ENCODE measurements at regions not wholly inside any gene's neighbourhood (a gene's known extent, or its start where the extent isn't known, plus 50 kb on each side); places are given as distances from the start of the nearest gene placed in this dataset.

DNA sequence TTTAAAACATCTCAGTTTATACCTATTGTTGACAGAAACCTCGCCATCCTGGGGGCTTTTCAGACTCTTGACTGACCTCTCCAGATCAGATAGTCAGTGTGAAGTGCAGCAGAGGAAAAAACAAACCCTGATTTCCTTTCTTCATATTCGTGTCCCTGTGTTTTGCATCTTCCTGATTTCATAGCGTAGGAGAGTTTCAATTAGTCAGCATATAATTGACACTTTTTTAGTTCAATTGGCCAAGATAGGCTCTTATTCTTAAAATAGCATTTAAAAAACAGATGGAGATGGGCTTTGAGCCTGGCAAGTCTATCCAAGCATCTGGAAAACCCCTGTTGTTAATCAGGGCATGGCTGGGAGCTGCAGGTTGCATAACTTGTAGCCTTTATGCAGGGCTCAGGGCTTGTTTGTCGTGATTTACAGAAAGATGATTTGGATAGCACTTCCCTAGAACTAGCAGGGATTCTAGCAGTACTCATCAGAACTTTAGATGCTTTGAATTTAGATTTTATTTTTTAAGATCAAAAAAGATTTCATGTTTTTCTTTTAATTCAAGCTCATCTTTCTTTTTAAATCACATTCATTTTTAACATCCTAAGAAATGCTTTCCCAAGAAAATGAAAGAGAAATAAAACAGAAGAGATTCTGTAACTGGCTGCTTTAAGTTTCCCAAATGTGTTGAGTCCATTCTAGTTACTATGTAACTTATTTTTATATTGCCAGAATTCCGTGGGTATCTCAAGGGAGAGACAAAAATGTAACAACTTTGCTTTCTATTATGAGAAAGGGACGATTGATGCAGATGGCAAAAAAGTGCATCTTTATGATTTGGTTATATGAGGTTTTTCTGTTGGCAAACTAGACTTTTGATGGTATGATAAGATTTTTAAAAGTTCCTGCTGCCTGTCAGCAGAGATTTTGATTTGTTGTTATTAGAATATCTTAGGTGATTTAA lies 270.8 kb upstream of the FZD8 start:
- DNase-seq: no peak

DNA sequence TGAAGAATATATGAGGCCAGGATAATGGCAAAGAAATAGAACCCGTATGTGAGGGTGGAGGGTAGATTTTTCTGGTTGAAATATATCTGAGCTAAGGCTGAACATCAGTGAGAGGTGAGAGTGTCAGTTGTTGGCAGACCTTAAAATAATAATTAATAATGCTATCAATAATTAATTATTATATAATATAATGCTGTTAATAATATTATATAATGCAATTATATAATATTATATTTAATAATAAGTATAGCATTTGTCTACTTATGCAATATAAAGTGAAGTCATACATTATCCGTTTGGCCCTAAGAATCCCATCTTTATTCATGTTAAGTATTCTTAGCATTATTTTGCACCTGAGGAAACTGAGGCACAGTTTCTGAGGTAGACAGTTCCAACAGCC lies 269.9 kb upstream of the FZD8 start:
- DNase-seq: no peak

DNA sequence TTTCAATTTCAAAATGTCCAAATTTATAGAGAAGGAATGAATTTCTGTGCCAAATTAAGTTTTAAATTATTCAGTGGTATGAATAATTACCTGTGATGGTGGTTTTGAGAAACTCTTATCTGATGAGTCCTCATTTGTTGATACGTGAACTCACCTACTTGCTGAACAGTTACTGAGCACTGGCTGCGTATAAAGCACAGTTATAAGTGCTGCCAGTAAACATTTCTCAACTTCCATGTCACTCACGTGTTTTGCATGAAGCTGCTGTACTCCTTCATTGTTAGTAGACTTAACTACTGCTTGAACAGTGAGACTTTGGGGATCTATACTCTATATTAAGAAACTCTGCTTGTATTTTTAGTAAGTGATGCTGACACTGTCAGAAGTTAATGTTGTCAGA lies 269.1 kb upstream of the FZD8 start:
- DNase-seq: no peak

DNA sequence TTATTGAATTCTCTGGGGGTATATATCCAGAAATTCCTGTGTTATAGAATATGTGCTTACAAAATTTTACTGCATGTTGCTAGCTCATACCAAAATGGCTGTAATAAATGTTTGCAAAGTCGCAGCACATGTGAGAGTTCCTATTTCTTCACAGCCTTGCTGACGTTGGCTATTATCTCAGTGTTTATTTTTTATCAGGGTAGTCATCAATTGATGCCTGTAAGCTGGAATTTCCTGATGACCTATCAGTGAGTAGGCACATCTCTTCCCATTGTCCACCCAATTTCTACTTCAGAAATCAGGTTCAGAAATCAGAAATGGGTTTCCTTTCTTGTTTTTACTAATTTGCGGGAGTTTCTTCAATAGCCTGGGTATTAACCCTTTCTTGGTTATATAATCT lies 268.1 kb upstream of the FZD8 start:
- DNase-seq: no peak

DNA sequence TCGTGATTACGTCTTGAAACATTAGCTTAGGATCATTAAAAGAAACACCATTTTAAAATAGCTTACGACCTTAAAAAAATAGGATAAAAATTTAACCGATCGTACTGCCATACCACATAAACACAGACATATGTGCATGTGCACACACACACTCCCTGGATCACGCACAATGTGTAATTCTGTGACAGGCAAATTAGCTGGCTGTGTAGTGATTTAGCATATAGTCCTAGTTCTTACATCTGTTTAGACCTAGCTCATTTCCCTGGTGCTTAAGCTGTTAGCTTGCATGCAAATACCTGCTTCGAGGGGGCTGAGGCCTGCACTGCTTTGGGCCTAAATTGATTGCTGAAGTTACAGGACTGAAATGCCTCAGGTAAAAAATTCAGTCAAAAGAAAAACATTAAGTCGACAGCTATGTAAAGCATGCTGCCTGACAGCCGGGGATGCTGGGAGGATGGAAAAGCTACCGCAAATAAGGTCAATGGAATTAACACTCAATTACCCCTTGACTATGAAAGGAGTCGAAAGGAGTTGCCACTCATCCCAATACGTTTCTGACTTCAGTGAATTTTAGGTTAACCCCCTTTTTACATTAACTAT lies 267.1 kb upstream of the FZD8 start:
- DNase-seq: no peak

DNA sequence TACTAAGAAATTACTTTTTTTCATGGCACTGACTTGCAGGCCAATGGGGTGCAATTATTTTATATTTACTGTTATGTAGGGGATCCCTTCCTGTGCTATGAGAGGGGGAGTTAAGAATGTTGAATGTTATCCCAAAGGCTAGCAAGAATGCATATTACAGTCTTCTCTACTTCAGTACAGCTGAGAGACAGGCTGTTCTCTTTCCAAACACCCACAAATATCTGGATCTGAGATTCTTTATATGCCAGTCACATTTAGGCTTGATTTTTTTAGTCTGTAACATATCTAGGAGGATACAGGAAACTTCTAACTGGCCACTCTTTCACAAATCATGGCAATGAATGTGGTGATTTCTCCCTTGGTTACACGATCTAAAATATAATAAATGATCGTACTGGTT lies 266.4 kb upstream of the FZD8 start:
- no peak for DNase-seq

DNA sequence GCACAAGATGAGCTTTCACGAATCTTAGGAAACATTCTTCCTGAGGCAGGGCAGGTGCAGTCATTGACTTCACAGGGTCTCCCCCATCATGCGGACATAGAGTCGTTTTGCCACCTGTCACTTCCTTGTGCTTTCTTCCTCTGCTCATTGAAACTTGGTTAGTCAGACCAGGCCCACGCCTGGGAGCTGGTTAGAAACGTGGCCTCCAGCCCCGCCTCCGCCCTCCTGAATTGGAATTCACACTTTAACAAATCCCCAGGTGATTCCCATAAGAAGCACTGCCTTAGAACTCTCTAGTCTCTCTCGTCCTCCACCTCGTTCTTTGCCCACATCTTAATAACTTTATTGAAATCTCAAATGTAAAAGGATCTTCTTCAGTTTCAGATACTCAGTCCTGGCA lies 265.5 kb upstream of the FZD8 start:
- no peak for DNase-seq

DNA sequence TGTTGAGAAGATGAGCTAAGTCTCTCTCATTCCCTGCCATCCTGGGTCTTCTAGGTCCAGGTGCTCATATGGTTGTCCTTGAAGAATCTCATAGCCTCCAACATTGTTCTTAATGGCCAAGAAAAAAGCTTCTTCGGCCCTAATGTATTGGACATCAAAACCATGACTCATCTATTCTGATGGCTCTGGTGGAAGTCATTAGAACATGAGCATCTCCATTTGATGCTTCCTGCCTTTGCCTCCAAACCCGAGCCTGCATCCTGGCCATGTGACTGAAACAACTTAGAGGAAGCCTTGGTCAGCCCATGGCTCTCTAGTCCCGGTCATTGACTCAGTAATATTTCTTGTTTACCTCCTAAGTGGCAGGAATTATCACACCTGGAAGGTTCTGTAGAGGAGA lies 264.1 kb upstream of the FZD8 start:
- no peak for DNase-seq

DNA sequence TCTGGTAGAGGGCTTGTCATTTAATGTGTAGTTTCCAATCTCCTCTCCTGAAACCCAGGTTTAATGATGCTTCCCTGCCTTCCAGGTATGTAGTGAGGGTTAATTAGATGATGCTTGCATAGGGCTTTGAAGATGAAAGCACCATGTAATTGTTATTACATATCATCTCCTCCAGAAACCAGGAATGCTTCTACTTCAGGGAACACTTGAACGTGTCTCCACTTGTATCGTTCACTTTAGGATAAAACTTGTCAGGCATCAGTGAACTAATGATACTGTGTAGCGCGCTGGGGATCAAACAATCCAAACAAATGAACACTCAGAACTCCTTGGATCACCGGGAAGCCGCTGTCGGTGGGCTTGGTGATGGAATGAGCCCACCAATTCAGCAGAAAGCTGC lies 260.9 kb upstream of the FZD8 start:
- DNase-seq: no peak

DNA sequence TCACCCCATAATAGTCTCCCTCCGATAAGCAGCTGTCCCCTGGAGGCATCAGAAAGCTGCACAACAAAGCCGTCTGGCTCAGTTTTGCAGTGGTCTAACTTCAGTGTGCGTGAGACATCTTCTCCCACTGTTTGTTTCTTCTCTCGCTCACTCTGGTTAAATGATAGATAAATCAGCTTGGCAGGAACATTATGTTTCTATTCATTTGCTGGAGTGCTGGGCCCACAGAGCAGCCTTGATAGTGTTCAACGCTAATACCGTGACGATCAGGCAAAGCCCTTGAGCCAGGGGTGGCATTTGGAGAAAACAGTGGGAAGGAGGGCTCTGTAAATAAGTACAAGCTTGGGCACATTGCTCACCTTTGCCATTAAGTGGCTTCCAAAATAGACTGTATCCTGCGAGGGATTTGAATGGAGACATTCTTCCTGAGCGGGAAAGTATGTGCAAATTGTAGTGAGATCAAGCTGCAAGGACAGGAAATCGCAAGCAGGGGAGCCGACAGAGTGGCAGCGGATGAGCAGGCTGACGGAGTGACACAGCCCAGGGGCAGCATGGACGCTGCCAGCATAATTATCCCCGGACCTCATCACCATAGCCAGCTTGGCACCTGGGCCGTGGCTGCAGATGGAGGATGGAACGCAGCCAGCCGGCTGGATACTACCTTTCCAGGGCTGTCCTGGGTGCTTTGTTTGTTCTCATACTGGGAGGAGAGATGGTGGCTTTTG lies 256.8 kb upstream of the FZD8 start:
- no peak for DNase-seq

DNA sequence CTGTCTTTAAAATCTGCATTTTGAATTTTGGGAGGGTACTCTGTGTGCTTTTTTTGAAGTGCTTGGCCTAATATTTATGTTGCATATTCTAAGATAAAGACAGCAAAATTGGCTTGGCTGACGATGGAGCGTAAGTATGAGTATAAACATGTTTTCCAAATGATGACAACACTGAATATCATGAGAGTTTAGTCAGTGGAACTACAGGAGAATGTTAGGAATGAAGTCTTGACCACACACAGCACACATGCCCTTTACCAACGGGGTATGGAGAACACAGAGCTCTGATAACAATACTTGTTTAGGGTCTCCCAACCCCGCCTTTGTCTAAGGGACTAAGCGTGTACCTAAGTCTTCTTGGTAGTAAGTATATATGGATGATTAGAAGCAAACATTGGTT lies 253.9 kb upstream of the FZD8 start:
- DNase-seq: no peak

DNA sequence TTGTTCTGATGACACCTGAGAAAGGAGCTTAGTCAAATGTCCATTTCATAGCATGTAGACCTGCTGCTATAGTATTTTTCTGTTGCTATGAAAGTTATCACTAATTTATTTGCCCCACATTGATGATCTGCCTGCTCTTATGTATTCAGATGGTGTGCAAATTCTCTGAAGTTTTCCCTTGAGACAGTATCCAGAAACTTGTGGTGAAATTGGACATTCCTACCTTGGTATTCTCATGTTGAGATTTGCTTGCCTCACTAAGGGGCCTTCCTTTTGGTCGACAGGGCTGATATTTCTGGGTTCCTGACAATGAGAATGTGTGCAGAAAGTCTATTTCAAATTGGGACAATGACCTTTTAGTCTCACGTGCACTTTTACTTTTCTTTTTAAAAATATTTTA lies 253.2 kb upstream of the FZD8 start:
- no peak for DNase-seq

DNA sequence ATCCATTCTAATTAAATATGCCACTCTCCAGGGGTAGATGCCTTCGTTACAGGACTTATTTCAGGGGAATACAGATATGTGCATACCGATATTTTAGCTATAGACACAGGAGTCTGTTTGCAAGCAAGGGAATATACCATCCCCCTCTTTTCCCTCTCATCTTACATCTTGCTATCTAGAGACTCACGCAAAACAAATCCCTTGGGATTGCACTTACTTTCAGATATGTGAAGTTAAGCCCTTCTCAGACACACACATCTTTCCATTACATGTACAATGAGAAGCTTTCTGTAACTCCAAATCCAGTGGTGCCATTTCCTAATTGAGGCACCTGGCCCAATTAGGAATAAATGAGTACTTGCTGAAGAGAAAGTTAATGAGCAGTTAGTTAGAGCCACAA lies 250.4 kb upstream of the FZD8 start:
- no peak for DNase-seq

DNA sequence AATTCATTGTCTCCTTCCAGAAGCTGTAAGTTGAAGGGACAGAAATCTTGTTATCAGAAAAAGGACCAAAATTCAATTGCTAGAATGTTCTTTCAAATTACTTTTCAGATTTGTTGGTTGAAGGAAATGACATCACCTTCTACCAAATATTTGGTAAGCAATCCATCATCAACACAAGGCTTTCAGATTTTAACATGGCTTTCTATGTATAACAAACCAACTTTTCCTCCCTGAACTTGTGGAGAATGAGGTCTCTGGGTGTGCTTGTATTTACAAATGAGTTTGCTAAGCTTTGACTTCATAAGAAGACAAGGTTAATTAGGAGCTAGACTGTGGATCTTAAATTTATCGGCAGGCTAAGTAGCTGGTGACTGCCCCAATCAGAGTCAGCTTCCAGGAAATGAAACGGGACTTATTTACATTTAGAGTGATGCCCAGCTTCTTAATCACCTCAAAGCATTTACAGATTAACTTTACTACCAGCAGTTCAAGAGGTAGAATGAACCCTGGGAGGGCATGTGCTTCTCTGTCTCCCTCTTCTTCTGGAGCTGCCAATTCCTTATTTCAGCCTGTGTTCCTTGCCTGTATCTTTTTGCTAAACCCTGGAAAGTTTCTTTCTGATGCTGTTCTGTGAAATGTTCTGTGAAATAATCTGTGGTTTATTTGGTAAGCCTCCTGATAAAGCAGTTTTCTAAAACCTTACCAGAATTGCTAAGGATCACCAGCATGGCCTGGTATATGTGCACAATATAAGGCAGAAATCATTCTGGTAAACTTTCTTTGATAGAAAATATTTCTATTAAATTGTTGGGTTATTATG lies 248.8 kb upstream of the FZD8 start:
- DNase-seq: no peak

DNA sequence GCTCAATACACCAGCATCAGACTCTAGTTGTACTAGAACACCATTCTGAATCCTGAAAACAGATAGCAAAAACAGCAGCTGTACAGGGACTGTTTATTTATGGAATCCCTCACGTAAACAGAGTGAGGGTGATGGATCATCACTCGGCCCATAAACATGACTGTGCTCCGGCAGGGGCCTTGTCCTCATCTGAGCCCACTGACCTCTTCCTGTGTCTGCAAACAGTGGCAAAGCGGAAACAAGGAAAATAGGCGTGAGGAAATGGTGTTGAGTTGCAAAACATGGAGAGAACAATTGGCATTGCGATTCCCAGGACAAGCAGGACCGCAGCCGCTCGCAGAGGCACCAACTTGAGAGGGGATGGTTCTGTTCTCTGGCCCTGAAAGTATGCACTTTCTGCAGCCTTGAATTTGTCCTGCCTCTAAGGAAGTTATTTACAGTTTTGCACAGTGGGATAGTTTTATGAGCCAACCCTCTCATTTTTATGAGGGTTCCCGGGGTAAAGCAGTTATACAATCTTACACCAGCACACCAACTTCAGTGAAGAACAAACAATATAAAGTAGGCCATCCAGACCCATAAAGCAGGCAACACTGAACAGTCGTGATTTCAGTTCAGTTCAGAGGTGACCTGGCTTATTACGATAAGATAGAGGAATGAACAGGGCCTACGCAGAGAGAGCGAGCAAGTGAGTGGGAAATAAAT lies 248.0 kb upstream of the FZD8 start:
- DNase-seq: no peak

DNA sequence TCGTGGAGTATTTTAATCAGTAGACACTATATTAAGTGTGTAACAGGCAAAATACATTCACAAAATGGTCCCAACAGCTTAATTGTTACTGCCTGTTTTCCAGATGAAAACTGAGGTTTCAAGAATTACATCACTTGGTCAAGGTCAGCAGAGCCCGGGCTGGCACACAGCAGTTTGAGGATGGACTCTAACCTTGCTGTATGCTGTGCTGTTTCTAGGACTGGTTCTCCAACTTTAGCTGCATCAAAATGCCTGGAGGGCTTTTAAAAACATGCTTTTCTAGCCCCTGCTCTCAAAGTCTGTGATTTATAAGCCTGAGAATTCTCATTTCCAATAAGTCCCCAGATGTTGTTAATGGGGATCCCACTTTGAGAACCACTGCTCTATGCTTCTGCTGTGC lies 247.1 kb upstream of the FZD8 start:
- DNase-seq: no peak

DNA sequence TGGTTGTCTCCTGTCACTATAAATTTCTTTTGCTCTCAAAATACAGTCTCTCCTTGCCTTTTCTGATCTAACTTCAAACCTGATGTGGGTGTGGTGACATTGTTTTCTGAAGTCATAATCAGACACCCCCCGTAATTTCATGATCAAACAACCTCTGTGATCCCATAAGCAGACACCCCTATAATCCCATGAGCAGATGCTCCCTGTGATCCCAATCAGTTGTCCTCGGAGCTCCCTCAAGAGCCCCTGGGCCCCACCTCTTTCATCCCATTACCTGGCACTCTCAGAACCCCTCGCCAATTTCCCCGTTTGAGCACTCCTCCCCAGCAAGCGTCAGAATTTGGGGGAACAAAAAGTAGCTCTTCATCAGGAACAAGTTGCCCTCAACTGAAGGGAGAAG lies 246.3 kb upstream of the FZD8 start:
- no peak for DNase-seq

DNA sequence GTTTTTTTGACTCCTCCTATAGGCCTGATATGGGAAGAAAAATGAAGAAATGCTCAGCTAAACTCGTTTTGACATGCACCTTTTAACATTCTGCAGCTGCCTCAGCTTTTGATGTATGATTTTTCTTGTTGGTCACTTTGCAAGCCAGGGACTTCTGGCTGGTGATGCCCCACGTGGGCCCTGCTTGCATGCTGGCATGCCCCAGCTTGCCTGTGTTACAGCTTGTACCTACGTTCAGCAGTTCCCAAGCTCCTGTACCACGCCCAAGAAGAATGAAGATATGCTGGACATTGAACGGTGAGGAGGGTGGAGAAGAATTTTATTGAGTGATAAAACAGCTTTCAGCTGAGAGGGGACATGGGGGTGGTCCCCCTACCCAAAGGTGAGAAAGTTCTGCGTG lies 245.6 kb upstream of the FZD8 start:
- no peak for DNase-seq

DNA sequence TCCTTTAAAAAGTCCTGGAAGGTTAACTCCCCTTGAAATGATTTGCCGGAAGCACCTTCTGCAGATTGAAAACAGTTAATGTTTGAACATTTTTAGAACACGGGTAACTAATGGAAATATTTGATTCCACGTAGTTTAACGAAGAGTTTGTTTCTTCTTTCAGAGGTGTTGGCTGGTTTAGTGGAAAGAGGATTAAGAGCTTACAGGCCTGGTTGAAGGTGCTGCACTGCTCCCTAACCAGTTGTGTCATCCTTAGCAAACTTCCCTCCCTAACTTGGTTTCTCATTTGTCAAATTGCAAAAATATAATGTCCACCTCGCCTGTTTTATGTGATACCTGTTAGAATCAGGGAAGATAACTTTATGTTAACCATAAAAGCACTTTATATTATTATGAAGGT lies 243.0 kb upstream of the FZD8 start:
- DNase-seq: no peak

DNA sequence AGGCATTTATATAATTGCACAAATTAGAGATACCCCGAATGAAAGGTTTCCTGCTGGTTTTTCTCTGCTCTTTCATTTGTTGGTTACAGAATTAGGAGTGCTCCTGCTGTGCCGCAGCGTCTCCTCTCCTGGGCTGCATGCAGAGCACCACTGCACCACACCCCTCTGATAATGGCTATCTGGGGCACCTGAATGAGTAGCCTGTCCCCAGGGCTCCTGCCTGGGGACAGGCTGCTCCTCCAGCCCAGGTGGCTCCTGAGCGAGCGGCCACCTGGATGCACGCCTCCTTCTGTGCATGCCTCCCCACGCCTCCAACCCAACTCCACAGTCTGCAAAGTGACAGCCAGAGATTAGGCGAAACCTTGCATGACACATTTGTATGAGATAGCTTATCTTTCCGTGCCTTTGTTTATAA lies 242.6 kb upstream of the FZD8 start:
- no peak for DNase-seq

DNA sequence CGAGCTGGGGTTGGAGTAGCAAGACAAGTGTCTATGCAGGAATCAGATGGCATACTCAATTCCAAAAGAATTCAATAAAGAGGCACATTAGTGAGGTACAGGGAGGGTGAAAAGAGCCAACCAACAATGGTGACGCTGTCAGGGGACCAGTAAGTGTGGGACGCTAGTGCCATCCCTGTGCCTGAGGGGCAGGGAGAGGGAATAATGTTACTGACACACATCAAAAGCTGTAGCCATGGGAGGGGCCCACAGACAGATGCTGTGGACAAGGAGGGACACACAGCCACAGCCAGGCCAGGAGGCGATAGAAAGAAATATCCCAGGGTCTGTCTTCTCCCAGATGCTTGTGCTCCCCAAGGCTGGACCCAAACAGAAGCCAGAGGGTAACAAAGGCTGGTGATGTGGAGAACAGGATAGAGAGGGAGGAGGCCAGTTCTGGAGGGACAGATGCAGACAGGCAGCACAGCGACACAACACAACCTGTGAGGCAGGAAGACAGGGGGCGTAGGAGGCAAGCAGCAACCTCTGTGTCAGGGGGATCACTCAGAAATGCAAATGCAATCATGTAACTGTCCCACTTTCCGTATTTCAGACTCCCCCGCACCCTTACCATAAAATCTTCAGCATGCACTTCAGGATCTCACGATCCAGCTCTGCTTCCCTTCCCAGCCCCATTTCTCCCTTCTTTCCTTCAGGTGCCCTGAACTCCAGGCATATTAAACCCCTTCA lies 240.5 kb upstream of the FZD8 start:
- no peak for DNase-seq

DNA sequence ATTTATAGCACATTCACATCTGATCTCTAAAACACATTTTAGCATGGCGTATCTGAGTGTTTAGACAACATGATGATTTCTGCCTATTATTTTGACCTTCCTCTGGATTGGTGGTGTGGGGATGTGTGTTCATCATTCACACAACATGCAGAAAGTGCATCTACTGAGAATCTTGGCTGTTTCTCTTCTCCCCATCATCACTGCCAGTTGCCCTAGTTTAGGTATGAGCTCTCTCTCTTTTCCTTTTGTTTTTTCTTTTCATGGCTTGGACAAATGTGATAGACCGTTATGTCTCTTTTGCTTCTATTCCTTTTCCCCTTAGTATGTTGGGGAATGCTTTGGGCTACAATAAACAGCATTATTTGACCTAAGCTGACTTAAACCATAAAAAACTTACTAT lies 239.2 kb upstream of the FZD8 start:
- DNase-seq: no peak

All from activated CD4-positive, alpha-beta T cell treated with anti-CD3 and anti-CD28 coated beads, Interleukin-2, amount 50 U/mL, for 1 hour (primary cell).